NB4 (cell line): ENCODE measurements at regions not wholly inside any gene's neighbourhood (a gene's known extent, or its start where the extent isn't known, plus 50 kb on each side); places are given as distances from the start of the nearest gene placed in this dataset.

Experiments
- CTCF ChIP-seq: IDR thresholded peaks from one replicate; pipeline ENCODE4 v1.5.1; 2012; ENCODE audit warnings: low read depth, low read length
- POLR2A ChIP-seq: IDR thresholded peaks from 2 replicates; pipeline ENCODE4 v1.6.1; 2011; ENCODE audit warnings: mild to moderate bottlenecking; ENCODE audit not compliant: insufficient read length; ENCODE audit errors: extremely low read depth
- TF ChIP-seq, protein P1 (sequence below): IDR thresholded peaks from 2 replicates; pipeline ENCODE4 v1.6.1; 2011; ENCODE audit warnings: low read depth, low read length

GRCh38 chr2:21617885-21618434, 494.2 kb downstream of the TDRD15 start:
- TF ChIP-seq POLR2A (no peak), CTCF (no peak)
- TF ChIP-seq, protein P1, sequence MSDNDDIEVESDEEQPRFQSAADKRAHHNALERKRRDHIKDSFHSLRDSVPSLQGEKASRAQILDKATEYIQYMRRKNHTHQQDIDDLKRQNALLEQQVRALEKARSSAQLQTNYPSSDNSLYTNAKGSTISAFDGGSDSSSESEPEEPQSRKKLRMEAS, result no peak
